ENCODE measurements at regions not wholly inside any gene's neighbourhood (a gene's known extent, or its start where the extent isn't known, plus 50 kb on each side); places are given as distances from the start of the nearest gene placed in this dataset.

DNA sequence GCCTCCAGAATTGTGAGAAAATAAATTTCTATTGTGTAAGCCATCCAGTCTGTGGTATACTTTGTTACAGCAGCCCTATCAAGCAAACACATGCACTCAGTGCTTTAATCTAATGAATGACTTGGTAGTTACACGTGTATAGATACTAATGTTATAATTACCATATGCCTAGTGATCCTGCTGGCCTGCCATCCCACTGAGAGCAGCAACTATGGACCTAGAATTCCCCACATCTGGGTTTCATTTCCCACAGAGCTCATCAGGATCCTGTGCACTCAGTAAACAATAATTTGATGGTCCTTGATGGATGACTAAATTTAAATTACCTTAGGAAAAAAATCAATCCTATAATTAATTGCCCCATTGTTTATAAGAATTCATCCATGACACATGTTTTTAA, 86.5 kb upstream of the RGS1 start:
- TF ChIP-seq, protein P1, sequence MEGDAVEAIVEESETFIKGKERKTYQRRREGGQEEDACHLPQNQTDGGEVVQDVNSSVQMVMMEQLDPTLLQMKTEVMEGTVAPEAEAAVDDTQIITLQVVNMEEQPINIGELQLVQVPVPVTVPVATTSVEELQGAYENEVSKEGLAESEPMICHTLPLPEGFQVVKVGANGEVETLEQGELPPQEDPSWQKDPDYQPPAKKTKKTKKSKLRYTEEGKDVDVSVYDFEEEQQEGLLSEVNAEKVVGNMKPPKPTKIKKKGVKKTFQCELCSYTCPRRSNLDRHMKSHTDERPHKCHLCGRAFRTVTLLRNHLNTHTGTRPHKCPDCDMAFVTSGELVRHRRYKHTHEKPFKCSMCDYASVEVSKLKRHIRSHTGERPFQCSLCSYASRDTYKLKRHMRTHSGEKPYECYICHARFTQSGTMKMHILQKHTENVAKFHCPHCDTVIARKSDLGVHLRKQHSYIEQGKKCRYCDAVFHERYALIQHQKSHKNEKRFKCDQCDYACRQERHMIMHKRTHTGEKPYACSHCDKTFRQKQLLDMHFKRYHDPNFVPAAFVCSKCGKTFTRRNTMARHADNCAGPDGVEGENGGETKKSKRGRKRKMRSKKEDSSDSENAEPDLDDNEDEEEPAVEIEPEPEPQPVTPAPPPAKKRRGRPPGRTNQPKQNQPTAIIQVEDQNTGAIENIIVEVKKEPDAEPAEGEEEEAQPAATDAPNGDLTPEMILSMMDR (IDR thresholded peaks at IDR 0.05), result no peak
- TF ChIP-seq EP300 (IDR thresholded peaks at IDR 0.05), result no peak
- no peak for TF ChIP-seq POLR2AphosphoS5 (IDR thresholded peaks at IDR 0.05)
- no peak for TF ChIP-seq POLR2A (IDR thresholded peaks at IDR 0.05)
- Histone ChIP-seq H3K27me3 (no peaks in the 10 kb centered on the region), H3K36me3 (no peaks in the 10 kb centered on the region), H3K9me3 (no peaks in the 10 kb centered on the region), H3K4me3 (no peak overlapping the region), H3K4me1 (peaks cover 4 to 42% (median 20%) of the 10 kb centered on the region in 4 donors), H3K27ac (peak overlapping the region in 4 of 5 donors; percentile 64 to 76 (median 69))
- WGBS, 5 donors, result 25 to 50% (median 34%) methylated on average over 1 of the region's 1 CpG
- intact Hi-C loops (cut with DNase I; ENCODE audit: low total_unique reads), result no loop called here
- DNase-seq, result peak in 1 of 2 donors; percentile 49

DNA sequence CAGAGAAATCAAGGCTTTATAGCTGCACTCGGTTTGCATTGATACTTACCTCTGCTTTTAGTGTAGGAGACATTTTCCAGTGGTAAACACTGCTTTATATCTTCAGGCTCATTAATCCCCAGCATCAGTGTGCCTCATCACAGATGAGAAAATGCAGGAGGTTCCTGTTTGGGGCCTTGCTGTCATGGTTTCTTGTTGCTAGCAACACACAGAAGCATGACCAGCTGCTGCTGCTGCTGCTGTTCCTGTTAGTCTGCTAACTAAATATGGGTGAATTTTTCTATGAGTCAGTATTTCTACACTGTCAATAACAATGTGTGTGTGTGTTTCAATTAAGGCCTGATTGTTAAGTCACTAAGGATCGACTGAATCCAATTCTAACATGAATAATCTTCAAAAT, 85.8 kb upstream of the RGS1 start:
- intact Hi-C loops (cut with DNase I; ENCODE audit: low total_unique reads), result no loop called here

DNA sequence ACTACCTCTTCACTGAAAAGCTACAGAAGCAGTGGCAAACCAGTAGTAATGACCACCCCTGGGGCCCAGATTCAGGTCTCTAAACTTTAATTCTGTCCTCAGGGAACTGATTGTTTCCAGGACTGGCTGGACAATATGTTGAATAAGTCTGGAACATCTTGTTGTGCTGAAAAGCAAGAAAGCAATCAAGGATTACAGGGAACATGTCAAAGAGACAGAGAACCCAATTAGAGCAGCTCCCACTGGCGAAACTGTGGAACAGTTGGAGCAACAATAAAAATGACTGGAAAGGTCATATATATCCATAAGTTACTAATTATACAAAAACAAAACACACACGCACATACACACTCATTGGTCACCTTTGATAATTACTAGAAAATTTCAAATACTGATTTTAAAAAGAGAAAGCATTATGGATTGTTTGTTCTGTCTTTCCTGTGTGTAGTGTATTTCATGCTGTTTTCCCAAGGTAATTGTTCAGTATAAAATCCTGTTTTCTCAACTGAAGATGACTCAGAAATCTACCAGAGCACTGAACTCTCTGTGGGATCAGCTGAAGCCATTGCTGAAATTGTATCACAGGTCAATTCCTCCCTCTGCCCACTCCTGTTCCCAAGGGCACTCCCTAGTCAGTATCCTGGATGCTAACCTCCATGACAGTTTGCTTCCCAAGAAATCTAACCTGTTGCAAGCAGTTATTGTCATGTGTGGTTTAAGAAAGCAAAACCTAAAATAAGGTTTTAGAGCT, 83.6 kb upstream of the RGS1 start:
- H3K4me1 ChIP-seq, result peaks cover 0 to 41% (median 25%) of the 10 kb centered on the region in 4 donors
- intact Hi-C loops (cut with DNase I; ENCODE audit: low total_unique reads), result no loop called here
- H3K27ac ChIP-seq, result no peak overlapping the region

More for the DNA sequence above, 85.8 kb upstream of the RGS1 start:
- peak; percentile 50 to 94 for DNase-seq
- TF ChIP-seq POLR2AphosphoS5 (IDR thresholded peaks at IDR 0.05), result peak; percentile 46 to 94 (median 87)
- TF ChIP-seq, protein P1 (IDR thresholded peaks at IDR 0.05), result no peak
- TF ChIP-seq POLR2A (IDR thresholded peaks at IDR 0.05), result no peak
- peak; percentile 30 for TF ChIP-seq EP300 (IDR thresholded peaks at IDR 0.05)
- Histone ChIP-seq H3K4me1 (peaks cover 4 to 42% (median 20%) of the 10 kb centered on the region in 4 donors), H3K4me3 (no peak overlapping the region), H3K9me3 (no peaks in the 10 kb centered on the region), H3K27me3 (no peaks in the 10 kb centered on the region), H3K27ac (peak overlapping the region in 4 of 5 donors; percentile 64 to 76 (median 69)), H3K36me3 (no peaks in the 10 kb centered on the region)
- WGBS, 5 donors, result 18 to 33% (median 28%) methylated on average over 2 of the region's 2 CpGs

DNA sequence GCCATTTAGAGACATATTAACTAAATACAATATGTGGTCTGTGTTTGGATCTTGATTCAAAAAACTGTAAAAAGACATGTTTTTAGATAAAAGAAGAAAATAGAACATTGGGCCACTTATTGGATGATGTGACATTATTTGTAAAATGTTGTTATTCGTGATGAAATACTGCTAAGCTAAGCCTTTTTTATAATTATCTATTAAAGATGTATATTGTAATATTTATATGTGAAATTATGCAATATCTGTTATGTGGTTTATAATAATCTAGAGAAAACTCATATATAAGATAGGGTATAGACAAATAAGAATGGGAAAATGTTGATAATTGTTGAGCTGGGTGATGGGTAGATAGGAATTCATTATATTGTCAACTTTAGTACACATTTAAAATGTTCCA, 82.0 kb upstream of the RGS1 start:
- H3K9me3 ChIP-seq, result peaks cover 0 to 3% (median 0%) of the 10 kb centered on the region in 4 donors
- H3K36me3 ChIP-seq, result no peaks in the 10 kb centered on the region
- peaks cover 0 to 40% (median 24%) of the 10 kb centered on the region in 4 donors for H3K4me1 ChIP-seq
- WGBS, 5 donors, result 91 to 98% (median 95%) methylated on average over 1 of the region's 1 CpG
- TF ChIP-seq POLR2AphosphoS5 (IDR thresholded peaks at IDR 0.05), result no peak
- TF ChIP-seq, protein P1 (IDR thresholded peaks at IDR 0.05), result no peak
- TF ChIP-seq POLR2A (IDR thresholded peaks at IDR 0.05), result no peak
- TF ChIP-seq EP300 (IDR thresholded peaks at IDR 0.05), result no peak
- intact Hi-C loops (cut with DNase I; ENCODE audit: low total_unique reads), result no loop called here
- no peak overlapping the region for H3K27ac ChIP-seq
- H3K27me3 ChIP-seq, result no peaks in the 10 kb centered on the region
- H3K4me3 ChIP-seq, result no peak overlapping the region
- no peak for DNase-seq

More for the DNA sequence above, 83.6 kb upstream of the RGS1 start:
- Histone ChIP-seq H3K4me3 (no peak overlapping the region), H3K36me3 (no peaks in the 10 kb centered on the region), H3K9me3 (no peaks in the 10 kb centered on the region), H3K27me3 (no peaks in the 10 kb centered on the region)
- TF ChIP-seq POLR2AphosphoS5 (IDR thresholded peaks at IDR 0.05) (no peak), POLR2A (IDR thresholded peaks at IDR 0.05) (no peak), EP300 (IDR thresholded peaks at IDR 0.05) (no peak)
- TF ChIP-seq, protein P1 (IDR thresholded peaks at IDR 0.05), result no peak
- WGBS, 5 donors, result 75 to 92% (median 80%) methylated on average over 2 of the region's 2 CpGs
- no peak for DNase-seq

All from stomach (tissue), 8 donors.